HG03097 (cell line): ENCODE measurements at regions not wholly inside any gene's neighbourhood (a gene's known extent, or its start where the extent isn't known, plus 50 kb on each side); places are given as distances from the start of the nearest gene placed in this dataset.

Source experiments
- ATAC-seq: cut with Tn5 transposase; IDR thresholded peaks from one replicate; pipeline ENCODE4 v1.9.1; 2021; ENCODE audit not compliant: unreplicated experiment, low FRiP score

- ATAC-seq, result no peak
These were observed 282.9 kb upstream of the ATP10B start for GRCh38 chr5:161134956-161135355.

DNA sequence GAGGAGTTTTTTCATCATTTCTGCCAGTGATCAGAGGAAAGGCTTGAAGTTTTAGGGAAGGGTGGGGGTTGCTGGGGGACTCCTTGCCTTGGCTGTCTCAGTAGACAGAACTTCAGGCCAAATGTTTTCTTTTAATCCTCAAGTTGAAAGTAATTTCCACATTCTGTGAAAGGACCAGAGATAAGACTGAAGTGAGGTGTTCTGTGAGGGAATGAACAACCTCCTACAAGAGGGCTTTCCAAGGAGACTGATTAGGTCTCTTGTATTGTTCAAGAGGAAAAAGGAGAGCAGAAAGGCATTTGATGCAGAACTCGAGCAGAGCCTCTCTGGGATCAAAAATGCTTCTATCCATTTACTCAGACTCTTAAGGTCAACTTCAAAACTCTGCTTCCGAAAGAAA is 282.1 kb upstream of the ATP10B start:
- no peak for ATAC-seq

- ATAC-seq, result no peak
These were observed 263.9 kb upstream of the ATP10B start for GRCh38 chr5:161115941-161116340.

DNA sequence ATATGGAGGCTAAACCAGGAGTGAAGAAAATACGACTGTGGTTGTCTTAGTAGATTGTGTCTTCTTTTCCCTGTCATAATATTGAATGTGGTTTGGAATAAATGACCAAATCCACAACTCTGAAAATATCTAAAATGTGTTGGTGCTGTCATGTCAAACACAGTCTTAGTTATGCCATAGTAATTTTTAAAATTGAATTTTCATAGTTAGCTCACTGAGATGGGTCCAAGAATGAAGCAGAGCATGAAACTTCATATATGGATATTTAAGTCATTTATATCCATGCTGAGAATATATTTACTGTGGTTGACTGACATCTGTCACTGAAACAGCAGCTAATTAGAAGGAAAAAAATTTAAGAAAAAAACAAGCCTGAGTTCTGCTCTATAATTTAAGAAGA is 260.4 kb upstream of the ATP10B start:
- ATAC-seq, result no peak

DNA sequence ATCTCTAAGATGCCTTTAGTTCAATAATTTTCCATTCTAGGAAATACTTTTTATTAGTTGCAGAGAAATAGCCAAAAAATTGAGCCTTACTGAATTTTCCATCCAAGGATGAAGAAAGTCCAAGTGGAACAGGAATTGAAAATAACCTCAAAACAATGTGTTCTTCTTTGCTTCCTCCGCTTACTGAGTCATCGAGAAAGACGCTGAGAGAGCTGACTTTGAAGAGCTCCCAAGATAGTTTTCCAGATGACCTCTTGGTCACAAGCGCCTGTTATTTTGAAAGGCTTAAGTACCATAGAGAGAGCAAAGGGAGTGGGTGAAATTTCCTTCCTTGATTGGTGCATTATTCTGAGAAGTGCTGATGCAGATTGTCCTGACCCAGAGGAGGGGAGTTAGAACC is 253.5 kb upstream of the ATP10B start:
- no peak for ATAC-seq

DNA sequence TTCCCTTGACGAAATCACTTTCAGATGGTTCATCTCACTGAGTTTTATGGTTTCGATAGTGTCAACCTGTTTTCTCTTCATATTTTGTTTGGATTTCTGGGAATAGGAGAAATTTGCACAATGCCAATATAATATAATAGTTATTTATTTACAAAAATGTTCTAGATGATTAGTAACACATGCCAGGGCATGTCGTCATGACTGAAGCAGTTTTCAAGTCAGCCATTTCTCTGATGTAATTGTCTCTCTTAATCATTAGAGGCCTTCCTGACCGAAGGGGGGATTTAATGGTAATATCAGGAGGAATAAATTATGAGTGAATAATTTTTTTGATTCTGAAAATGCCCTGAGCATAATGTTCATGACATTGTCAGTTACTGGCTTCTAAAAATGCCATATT is 246.5 kb upstream of the ATP10B start:
- no peak for ATAC-seq

DNA sequence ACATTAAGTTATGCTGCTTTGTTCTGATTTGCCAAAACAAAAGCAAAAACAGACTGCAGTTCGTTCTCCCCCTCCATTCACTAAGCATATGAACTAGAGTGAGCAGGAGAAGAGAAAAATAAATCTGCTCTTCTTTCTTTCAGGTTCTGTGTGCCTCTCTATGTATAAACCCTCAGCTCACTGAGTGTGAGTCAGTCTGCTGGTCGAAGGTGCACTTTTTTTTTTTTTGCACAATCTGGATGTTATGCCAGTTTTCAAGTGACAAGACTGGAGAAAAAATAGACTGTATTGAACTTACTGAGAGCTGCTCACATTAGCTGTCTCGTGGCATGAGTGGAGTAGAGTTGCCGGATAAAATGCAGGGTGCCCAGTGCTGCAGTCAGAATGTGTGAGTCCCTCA is 244.6 kb upstream of the ATP10B start:
- no peak for ATAC-seq

GRCh38 chr5:161095953-161096352 is 243.9 kb upstream of the ATP10B start:
- ATAC-seq, result no peak

GRCh38 chr5:161094411-161094810 is 242.4 kb upstream of the ATP10B start:
- no peak for ATAC-seq

- no peak for ATAC-seq
These were observed 241.1 kb upstream of the ATP10B start for GRCh38 chr5:161093100-161093499.

- ATAC-seq, result no peak
These were observed 237.6 kb upstream of the ATP10B start for GRCh38 chr5:161089569-161089968.

DNA sequence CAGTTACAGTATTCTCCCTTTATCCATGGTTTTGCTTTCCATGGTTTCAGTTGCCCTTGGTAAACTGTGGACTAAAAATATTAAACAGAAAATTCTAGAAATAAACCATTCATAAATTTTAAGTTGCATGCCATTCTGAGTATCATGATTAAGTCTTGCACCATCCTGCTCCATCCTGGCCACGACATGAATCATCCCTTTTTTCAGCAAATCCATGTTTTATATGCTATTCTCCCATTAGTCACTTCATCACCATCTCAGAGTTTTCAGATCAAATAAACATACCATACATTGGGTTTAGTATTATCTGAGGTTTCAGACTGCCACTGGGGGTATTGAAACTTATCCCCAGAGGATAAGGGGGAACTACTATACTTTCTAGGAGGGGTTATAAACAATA is 234.4 kb upstream of the ATP10B start:
- ATAC-seq, result no peak

DNA sequence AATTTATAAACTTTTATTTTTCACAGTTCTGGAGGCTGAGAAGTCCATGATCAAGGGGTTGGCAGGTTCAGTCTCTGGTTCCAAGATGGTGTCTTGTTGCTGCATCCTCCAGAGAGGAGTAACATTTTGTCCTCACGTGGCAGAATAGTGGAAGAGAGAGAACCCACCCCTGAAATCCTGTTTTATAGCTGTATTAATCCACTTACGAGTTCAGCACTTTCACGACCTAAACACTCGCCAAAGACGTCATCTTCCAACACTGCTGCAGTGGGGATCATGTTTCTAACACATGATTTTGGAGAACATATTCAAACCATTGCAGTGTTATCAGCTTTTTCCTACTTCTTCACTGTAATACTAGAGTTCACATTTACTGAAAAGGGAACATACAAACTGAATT is 233.0 kb upstream of the ATP10B start:
- no peak for ATAC-seq

- ATAC-seq, result no peak
These were observed 232.1 kb upstream of the ATP10B start for GRCh38 chr5:161084115-161084514.

DNA sequence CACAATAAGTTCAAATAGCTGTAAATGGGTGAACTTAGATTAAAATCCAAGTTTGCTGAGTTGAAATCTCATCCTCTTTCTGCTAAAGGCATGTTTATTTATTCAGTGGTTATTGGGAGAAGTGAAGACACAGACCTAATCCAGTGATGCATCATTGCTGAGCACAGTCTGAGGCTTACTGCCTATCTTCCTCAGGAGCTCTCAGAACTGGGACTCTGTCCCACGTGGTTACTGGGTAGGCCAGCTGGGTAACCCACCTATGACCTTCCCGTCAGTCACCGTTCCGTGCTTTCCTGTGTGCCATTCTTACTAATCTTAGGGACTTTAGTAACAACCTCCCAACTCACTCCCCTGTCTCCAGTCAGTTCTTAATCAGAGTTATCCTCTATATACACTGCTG is 226.8 kb upstream of the ATP10B start:
- no peak for ATAC-seq

DNA sequence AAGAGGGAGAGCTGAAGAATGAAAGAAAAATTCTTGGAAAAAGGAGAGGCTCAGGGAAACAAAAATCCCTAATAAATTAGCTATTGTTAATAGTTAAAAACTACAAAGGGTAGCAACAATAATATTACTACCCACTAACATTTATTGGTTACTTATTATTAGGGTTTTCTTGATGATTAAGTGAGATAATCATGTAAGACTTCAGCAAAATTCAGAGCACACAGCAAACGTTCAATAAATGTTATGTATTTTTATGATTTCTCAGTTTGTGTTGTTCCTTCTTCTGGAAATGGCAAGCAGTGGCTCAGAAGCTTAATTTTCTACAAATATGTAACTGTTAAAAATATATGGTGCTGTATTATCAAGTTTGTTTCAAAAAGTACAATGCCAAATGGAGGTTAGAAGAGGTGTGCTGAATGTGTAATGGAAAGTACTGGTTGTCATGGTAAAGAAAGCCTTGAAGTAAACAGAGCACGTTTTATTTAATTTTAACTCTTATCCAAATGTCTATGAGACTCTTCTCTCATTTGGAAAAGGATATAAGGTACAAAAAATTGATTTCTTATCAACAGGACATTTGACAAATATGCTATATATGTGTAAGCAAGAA is 226.0 kb upstream of the ATP10B start:
- no peak for ATAC-seq

GRCh38 chr5:161077496-161077895 is 225.5 kb upstream of the ATP10B start:
- ATAC-seq, result no peak

DNA sequence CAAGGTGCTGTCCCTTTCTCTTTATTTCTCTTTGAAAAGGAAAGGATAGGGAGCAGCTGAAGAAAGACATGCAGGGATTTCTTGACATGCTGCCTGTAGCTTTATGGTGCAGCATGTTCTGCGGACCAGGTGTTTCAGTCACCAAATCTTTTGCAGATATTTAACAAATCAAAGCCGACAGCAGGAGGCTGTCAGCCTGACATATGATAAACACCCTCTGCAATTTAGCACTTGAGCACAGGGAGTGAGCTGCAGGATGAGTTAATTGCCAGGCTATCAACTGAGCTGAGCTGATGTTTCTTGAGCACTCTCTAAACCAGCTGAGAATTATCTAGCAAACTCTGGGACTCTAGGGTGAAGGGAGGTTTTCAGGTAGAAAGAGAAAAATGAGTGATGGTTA is 212.8 kb upstream of the ATP10B start:
- no peak for ATAC-seq

DNA sequence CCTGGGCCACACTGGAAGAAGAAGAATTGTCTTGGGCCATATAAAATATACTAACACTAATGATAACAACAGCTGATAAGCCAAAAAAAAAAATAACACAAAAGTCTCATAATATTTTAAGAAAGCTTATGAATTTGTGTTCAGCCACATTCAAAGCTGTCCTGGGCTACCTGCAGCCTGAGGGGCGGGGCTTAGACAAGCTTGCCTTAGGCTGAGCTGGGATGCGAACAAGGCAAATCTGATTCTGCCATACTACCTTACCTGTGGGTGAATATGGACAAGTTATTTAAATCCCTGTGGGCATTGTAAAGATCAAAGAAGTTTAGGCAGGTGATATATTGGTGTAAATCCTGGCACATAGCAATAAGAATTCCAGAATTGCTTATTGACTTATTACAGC is 212.3 kb upstream of the ATP10B start:
- no peak for ATAC-seq

DNA sequence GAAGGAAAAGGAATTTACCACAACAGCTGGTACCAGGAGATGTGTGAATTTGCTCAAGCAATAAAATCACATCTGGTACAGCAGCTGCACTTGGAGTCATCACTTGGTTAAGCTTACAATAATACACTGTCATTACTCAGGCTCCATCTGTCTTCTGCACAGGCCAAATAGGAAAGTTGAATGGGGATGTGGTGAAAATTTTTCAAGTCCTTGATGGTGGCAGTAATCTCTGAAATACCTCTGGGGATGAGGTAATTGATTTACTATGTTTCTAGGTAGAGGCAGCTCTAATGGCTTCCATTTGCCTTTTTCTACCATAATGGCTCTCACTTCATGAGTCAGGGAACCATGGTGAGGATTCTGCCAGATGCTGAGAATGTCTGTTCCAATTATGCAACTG is 206.8 kb upstream of the ATP10B start:
- no peak for ATAC-seq

- no peak for ATAC-seq
These were observed 200.0 kb upstream of the ATP10B start for GRCh38 chr5:161051920-161052500.

DNA sequence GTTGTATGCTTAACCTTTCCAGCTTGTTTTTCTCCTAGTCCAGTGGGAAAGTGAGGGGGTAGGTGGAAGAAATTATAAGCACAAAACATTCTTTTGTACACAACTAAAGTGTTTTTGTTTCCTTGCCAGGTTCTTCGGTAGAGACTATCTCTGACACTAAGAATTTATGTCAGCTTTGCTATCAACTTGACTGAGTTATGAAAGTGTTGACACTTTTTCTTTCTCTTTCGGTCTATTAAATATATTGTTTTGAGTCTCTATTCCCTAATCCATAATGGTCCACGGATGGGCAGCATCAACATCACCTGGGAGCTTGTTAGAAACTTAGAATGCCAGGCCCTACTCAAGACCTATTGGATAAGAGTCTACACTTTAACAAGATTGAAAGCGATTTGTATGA is 195.0 kb upstream of the ATP10B start:
- ATAC-seq, result no peak

- ATAC-seq, result no peak
These were observed 190.9 kb upstream of the ATP10B start for GRCh38 chr5:161042862-161043261.
